ENCODE measurements at regions not wholly inside any gene's neighbourhood (a gene's known extent, or its start where the extent isn't known, plus 50 kb on each side); places are given as distances from the start of the nearest gene placed in this dataset.

DNA sequence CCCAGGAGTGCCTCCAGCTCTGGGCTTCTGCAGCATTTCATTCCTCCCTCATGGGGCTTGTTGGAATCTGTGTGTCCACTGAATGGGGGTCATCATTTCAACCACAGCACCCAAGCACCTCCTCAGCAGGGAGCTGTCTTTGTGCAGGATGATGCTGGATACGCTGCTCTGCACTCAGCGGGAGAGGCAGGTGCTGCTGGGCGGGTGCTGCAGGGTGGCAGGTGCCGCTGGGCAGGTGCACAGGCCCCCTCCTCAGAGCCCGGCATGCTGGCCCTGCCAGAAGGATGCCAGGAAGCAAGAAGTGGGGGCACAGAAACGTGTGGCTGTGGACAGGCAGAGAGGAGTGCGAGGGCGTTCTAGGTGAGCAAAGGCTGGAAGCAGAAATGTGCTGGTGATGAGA is 121.8 kb upstream of the VSTM2B start:
- TF ChIP-seq POLR2AphosphoS5 (IDR thresholded peaks at IDR 0.05; ENCODE audit: insufficient read depth in 1 of 2, low read depth in 1 of 2) (no peak), POLR2A (IDR thresholded peaks at IDR 0.05) (no peak)
- TF ChIP-seq, protein P1, sequence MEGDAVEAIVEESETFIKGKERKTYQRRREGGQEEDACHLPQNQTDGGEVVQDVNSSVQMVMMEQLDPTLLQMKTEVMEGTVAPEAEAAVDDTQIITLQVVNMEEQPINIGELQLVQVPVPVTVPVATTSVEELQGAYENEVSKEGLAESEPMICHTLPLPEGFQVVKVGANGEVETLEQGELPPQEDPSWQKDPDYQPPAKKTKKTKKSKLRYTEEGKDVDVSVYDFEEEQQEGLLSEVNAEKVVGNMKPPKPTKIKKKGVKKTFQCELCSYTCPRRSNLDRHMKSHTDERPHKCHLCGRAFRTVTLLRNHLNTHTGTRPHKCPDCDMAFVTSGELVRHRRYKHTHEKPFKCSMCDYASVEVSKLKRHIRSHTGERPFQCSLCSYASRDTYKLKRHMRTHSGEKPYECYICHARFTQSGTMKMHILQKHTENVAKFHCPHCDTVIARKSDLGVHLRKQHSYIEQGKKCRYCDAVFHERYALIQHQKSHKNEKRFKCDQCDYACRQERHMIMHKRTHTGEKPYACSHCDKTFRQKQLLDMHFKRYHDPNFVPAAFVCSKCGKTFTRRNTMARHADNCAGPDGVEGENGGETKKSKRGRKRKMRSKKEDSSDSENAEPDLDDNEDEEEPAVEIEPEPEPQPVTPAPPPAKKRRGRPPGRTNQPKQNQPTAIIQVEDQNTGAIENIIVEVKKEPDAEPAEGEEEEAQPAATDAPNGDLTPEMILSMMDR (IDR thresholded peaks at IDR 0.05): no peak
